H9 (cell line): ENCODE measurements at regions not wholly inside any gene's neighbourhood (a gene's known extent, or its start where the extent isn't known, plus 50 kb on each side); places are given as distances from the start of the nearest gene placed in this dataset.

Experiments used
- DNase-seq: peaks from one replicate; pipeline ENCODE4 v3.0.0-alpha.2; 2017
- H2AFZ ChIP-seq: one replicate; pipeline ENCODE4 v1.6.1; 2013; ENCODE audit warnings: mild to moderate bottlenecking, low read length, control low read depth, moderate library complexity
- H2AK5ac ChIP-seq: 2 replicates; pipeline ENCODE4 v1.6.1; 2013; ENCODE audit warnings: low read length, control low read depth, mixed read lengths; ENCODE audit not compliant: insufficient read length
- H2BK120ac ChIP-seq: one replicate; pipeline ENCODE4 v1.6.1; 2013; ENCODE audit warnings: low read depth, mild to moderate bottlenecking, low read length, control low read depth, inconsistent platforms; ENCODE audit not compliant: poor library complexity, severe bottlenecking
- H2BK12ac ChIP-seq: 2 replicates; pipeline ENCODE4 v1.6.1; 2013; ENCODE audit warnings: low read length, control low read depth, mixed read lengths, low read depth; ENCODE audit not compliant: insufficient read length
- H2BK15ac ChIP-seq: 2 replicates; pipeline ENCODE4 v1.6.1; 2013; ENCODE audit warnings: low read depth, low read length, control low read depth
- H2BK20ac ChIP-seq: one replicate; pipeline ENCODE4 v1.6.1; 2013; ENCODE audit warnings: low read depth, mild to moderate bottlenecking, low read length, control low read depth, inconsistent platforms; ENCODE audit not compliant: poor library complexity, severe bottlenecking
- H2BK5ac ChIP-seq: 2 replicates; pipeline ENCODE4 v1.6.1; 2013; ENCODE audit warnings: low read length, control low read depth, mixed read lengths; ENCODE audit not compliant: insufficient read length
- H3K14ac ChIP-seq: 2 replicates; pipeline ENCODE4 v1.6.1; 2013; ENCODE audit warnings: low read length, control low read depth; ENCODE audit not compliant: insufficient read depth
- H3K18ac ChIP-seq: 2 replicates; pipeline ENCODE4 v1.6.1; 2013; ENCODE audit warnings: low read depth, mild to moderate bottlenecking, mixed read lengths, low read length, control low read depth; ENCODE audit not compliant: insufficient read length
- H3K23ac ChIP-seq: 2 replicates; pipeline ENCODE4 v1.6.1; 2013; ENCODE audit warnings: low read length, control low read depth, mixed read lengths, low read depth; ENCODE audit not compliant: insufficient read length
- H3K23me2 ChIP-seq: 2 replicates; pipeline ENCODE4 v1.6.1; 2013; ENCODE audit warnings: low read depth, mild to moderate bottlenecking, mixed read lengths, low read length, control low read depth; ENCODE audit not compliant: insufficient read length, poor library complexity, severe bottlenecking
- H3K27ac ChIP-seq: 2 replicates; pipeline ENCODE4 v1.5.1; 2013; ENCODE audit warnings: low read length, control low read depth, mixed read lengths, low read depth; ENCODE audit not compliant: insufficient read length
- H3K27me3 ChIP-seq: 2 replicates; pipeline ENCODE4 v1.6.1; 2013; ENCODE audit warnings: low read length, control low read depth, inconsistent platforms; ENCODE audit not compliant: insufficient read depth
- H3K4ac ChIP-seq: 2 replicates; pipeline ENCODE4 v1.6.1; 2013; ENCODE audit warnings: low read depth, mild to moderate bottlenecking, control low read depth, inconsistent platforms, low read length, moderate library complexity
- H3K4me1 ChIP-seq: 2 replicates; pipeline ENCODE4 v1.6.1; 2013; ENCODE audit warnings: low read length, control low read depth, inconsistent platforms; ENCODE audit not compliant: insufficient read depth
- H3K4me2 ChIP-seq: 2 replicates; pipeline ENCODE4 v1.6.1; 2013; ENCODE audit warnings: low read length, control low read depth, mixed read lengths; ENCODE audit not compliant: insufficient read length, insufficient read depth
- H3K56ac ChIP-seq: 2 replicates; pipeline ENCODE4 v1.6.1; 2013; ENCODE audit warnings: low read depth, mild to moderate bottlenecking, mixed read lengths, low read length, control low read depth; ENCODE audit not compliant: insufficient read length
- H3K79me1 ChIP-seq: 2 replicates; pipeline ENCODE4 v1.6.1; 2013; ENCODE audit warnings: low read depth, mild to moderate bottlenecking, moderate library complexity, low read length, control low read depth, inconsistent platforms; ENCODE audit not compliant: insufficient read depth, poor library complexity, severe bottlenecking
- H3K79me2 ChIP-seq: 2 replicates; pipeline ENCODE4 v1.6.1; 2013; ENCODE audit warnings: low read length, control low read depth, inconsistent platforms; ENCODE audit not compliant: insufficient read depth
- H3K9ac ChIP-seq: 2 replicates; pipeline ENCODE4 v1.6.1; 2013; ENCODE audit warnings: low read length, control low read depth, mixed read lengths; ENCODE audit not compliant: insufficient read length; ENCODE audit errors: extremely low read depth
- H3K9me3 ChIP-seq: one replicate; pipeline ENCODE4 v1.6.1; 2013; ENCODE audit warnings: low read depth, low read length, inconsistent platforms; ENCODE audit not compliant: control insufficient read depth
- H3T11ph ChIP-seq: one replicate; pipeline ENCODE4 v1.6.1; 2013; ENCODE audit warnings: mild to moderate bottlenecking, low read length, control low read depth, inconsistent platforms
- H4K20me1 ChIP-seq: one replicate; pipeline ENCODE4 v1.6.1; 2013; ENCODE audit not compliant: control insufficient read depth, insufficient read length, insufficient read depth
- H4K5ac ChIP-seq: 2 replicates; pipeline ENCODE4 v1.6.1; 2013; ENCODE audit warnings: low read depth, mild to moderate bottlenecking, mixed read lengths, low read length, control low read depth; ENCODE audit not compliant: insufficient read length
- H4K8ac ChIP-seq: replicated peaks from 2 replicates; pipeline ENCODE4 v1.6.1; 2013; ENCODE audit warnings: low read length, control low read depth, mixed read lengths, low read depth; ENCODE audit not compliant: insufficient read length
- H4K91ac ChIP-seq: 2 replicates; pipeline ENCODE4 v1.6.1; 2013; ENCODE audit warnings: low read depth, mild to moderate bottlenecking, moderate library complexity, mixed read lengths, low read length, control low read depth; ENCODE audit not compliant: insufficient read length
- H3K27ac Mint-ChIP-seq, 3 experiments: 2 replicates in 2 of 3; 3 replicates in 1 of 3; pipeline ENCODE4 v1.8.0; 2020 to 2021; ENCODE audit warnings: mixed read lengths in 3 of 3, mild to moderate bottlenecking in 1 of 3, moderate library complexity in 1 of 3
- H3K27me3 Mint-ChIP-seq: 2 replicates; pipeline ENCODE4 v1.8.0; 2021; ENCODE audit warnings: low read depth, mild to moderate bottlenecking, moderate library complexity, mixed read lengths
- H3K36me3 Mint-ChIP-seq, 3 experiments: 2 replicates in 2 of 3; 3 replicates in 1 of 3; pipeline ENCODE4 v1.8.0; 2020 to 2021; ENCODE audit warnings: low read depth in 3 of 3, mixed read lengths in 3 of 3; ENCODE audit not compliant: insufficient read depth in 1 of 3
- H3K4me1 Mint-ChIP-seq, 2 experiments: 2 replicates each; pipeline ENCODE4 v1.8.0; 2020; ENCODE audit warnings: mixed read lengths in 2 of 2
- H3K4me3 Mint-ChIP-seq, 2 experiments: 2 replicates in 1 of 2; 3 replicates in 1 of 2; pipeline ENCODE4 v1.8.0; 2020 to 2021; ENCODE audit warnings: mild to moderate bottlenecking in 2 of 2, mixed read lengths in 2 of 2, moderate library complexity in 1 of 2
- H3K9me3 Mint-ChIP-seq, 2 experiments: 2 replicates in 1 of 2; 3 replicates in 1 of 2; pipeline ENCODE4 v1.8.0; 2020; ENCODE audit warnings: mild to moderate bottlenecking in 2 of 2, mixed read lengths in 2 of 2, moderate library complexity in 1 of 2
- CTCF ChIP-seq: fragments of 200-600 bp; sonication (generic); conservative IDR thresholded peaks from 3 replicates; pipeline ENCODE4 v1.8.0; 2021; ENCODE audit warnings: antibody characterized with exemption, mild to moderate bottlenecking
- WGBS: extraction: QIAGEN DNeasy Blood & Tissue Kit; methylation state at CpG from one replicate; pipeline ENCODE4 v1.1.7; 2013; ENCODE audit warnings: missing lambda C conversion rate, low lambda C conversion rate, mixed read lengths; ENCODE audit not compliant: insufficient read length; ENCODE audit errors: extremely low coverage; 5-methylcytosine and 5-hydroxymethylcytosine counted together

- Histone ChIP-seq H3K27me3 (no peaks in the 10 kb centered on the region), H2AFZ (no peak overlapping the region), H3K4ac (no peak overlapping the region), H2BK120ac (no peak overlapping the region), H3K4me2 (no peak overlapping the region), H4K5ac (no peak overlapping the region), H3K79me1 (no peaks in the 10 kb centered on the region), H3K79me2 (no peaks in the 10 kb centered on the region), H3K27ac (no peak overlapping the region), H4K8ac (no peak overlapping the region), H3K23me2 (no peaks in the 10 kb centered on the region), H3K23ac (no peak overlapping the region), H3T11ph (no peak overlapping the region), H3K9ac (no peak overlapping the region), H2BK15ac (no peak overlapping the region), H2AK5ac (no peak overlapping the region), H3K56ac (no peak overlapping the region), H3K14ac (no peak overlapping the region), H3K9me3 (no peaks in the 10 kb centered on the region), H4K91ac (no peak overlapping the region), H4K20me1 (no peaks in the 10 kb centered on the region), H2BK12ac (no peak overlapping the region), H2BK5ac (no peak overlapping the region), H2BK20ac (no peak overlapping the region), H3K18ac (no peak overlapping the region), H3K4me1 (peaks cover 4% of the 10 kb centered on the region; the same call in 1 of the 2 replicates)
- H3K4me3 Mint-ChIP-seq = no peak overlapping the region
- H3K27me3 Mint-ChIP-seq = no peaks in the 10 kb centered on the region; the same call in 1 of the 2 replicates
- H3K4me1 Mint-ChIP-seq = peaks cover 7 to 11% of the 10 kb centered on the region in 2 experiments
- WGBS = no CpG with 5 or more reads among the region's 4 CpGs
- DNase-seq = no peak
- no peak overlapping the region for H3K27ac Mint-ChIP-seq
- no peak for TF ChIP-seq CTCF
- peaks cover 0 to 5% of the 10 kb centered on the region in 2 experiments; a peak in 1 of 5 replicates for H3K9me3 Mint-ChIP-seq
- peaks cover 0 to 7% (median 0%) of the 10 kb centered on the region in 3 experiments; a peak in 3 of 7 replicates for H3K36me3 Mint-ChIP-seq
Measured at GRCh38 chr1:59094001-59094400, 202.9 kb upstream of the FGGY start.
